NB4 (cell line): ENCODE measurements at regions not wholly inside any gene's neighbourhood (a gene's known extent, or its start where the extent isn't known, plus 50 kb on each side); places are given as distances from the start of the nearest gene placed in this dataset.

ENCODE experiments used
- DNase-seq: peaks from one replicate; pipeline ENCODE4 v3.0.0; 2010; ENCODE audit warnings: low read depth
- H3K4me3 ChIP-seq: one replicate; pipeline ENCODE4 v1.5.1; 2011; ENCODE audit warnings: mild to moderate bottlenecking, low read depth, low read length, moderate library complexity
- MYC ChIP-seq: IDR thresholded peaks from 2 replicates; pipeline ENCODE4 v1.6.1; 2011; ENCODE audit warnings: low read depth, low read length
- POLR2A ChIP-seq: IDR thresholded peaks from 2 replicates; pipeline ENCODE4 v1.6.1; 2011; ENCODE audit warnings: mild to moderate bottlenecking; ENCODE audit not compliant: insufficient read length; ENCODE audit errors: extremely low read depth
- TF ChIP-seq, protein P1 (sequence below): IDR thresholded peaks from 2 replicates; pipeline ENCODE4 v1.6.1; 2011; ENCODE audit warnings: low read depth, low read length
- TF ChIP-seq, protein P2 (sequence below): IDR thresholded peaks from one replicate; pipeline ENCODE4 v1.5.1; 2012; ENCODE audit warnings: low read depth, low read length

- no peak overlapping the region for H3K4me3 ChIP-seq
- DNase-seq = no peak
- TF ChIP-seq, protein P1, sequence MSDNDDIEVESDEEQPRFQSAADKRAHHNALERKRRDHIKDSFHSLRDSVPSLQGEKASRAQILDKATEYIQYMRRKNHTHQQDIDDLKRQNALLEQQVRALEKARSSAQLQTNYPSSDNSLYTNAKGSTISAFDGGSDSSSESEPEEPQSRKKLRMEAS = no peak
- TF ChIP-seq, protein P2, sequence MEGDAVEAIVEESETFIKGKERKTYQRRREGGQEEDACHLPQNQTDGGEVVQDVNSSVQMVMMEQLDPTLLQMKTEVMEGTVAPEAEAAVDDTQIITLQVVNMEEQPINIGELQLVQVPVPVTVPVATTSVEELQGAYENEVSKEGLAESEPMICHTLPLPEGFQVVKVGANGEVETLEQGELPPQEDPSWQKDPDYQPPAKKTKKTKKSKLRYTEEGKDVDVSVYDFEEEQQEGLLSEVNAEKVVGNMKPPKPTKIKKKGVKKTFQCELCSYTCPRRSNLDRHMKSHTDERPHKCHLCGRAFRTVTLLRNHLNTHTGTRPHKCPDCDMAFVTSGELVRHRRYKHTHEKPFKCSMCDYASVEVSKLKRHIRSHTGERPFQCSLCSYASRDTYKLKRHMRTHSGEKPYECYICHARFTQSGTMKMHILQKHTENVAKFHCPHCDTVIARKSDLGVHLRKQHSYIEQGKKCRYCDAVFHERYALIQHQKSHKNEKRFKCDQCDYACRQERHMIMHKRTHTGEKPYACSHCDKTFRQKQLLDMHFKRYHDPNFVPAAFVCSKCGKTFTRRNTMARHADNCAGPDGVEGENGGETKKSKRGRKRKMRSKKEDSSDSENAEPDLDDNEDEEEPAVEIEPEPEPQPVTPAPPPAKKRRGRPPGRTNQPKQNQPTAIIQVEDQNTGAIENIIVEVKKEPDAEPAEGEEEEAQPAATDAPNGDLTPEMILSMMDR = no peak
- TF ChIP-seq MYC (no peak), POLR2A (no peak)
These were observed 56.9 kb upstream of the BEND6 start for GRCh38 chr6:56897789-56898529.

- H3K4me3 ChIP-seq = no peak overlapping the region
- DNase-seq = peak; percentile 26
- TF ChIP-seq MYC = no peak
- TF ChIP-seq, protein P2 = no peak
- TF ChIP-seq, protein P1 = no peak
- TF ChIP-seq POLR2A = no peak
These were observed 63.2 kb upstream of the BEND6 start for GRCh38 chr6:56891754-56892153.

DNA sequence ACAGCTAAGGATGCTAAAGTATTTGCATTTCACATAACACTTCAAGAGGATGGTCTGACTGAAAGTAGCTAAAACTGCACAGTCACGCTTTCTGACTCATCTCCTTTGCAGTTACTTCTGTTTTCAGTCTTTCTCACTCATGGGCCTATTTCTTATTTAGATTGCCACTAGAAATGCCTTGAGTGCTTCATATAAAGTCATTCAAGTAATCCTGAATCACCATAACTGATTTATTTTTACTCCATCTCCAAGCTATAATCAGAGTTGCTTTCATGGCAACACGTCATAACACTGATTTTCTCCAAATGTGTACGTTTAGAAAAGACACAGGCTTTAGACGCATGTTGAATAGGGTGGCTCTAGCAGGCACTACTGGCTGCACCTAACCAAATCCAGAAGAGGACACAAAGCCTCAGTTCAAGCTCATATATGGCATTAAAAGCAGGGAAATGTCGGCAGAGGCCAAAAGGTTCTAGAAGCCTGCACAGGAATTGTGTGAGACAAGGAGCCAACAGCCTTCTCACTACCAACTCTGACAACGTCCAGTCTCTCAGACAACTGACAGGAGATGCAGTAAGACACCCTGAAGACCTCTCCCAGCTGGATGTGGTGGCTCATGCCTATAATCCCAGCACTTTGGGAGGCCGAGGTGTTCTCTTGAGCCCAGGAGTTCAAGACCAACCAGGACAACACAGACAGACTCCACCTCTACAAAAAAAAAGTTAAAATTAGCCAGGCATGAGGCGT lies 64.1 kb upstream of the BEND6 start:
- DNase-seq = peak; percentile 83
- TF ChIP-seq POLR2A (no peak), MYC (no peak)
- TF ChIP-seq, protein P1 = no peak
- TF ChIP-seq, protein P2 = no peak
- no peak overlapping the region for H3K4me3 ChIP-seq

DNA sequence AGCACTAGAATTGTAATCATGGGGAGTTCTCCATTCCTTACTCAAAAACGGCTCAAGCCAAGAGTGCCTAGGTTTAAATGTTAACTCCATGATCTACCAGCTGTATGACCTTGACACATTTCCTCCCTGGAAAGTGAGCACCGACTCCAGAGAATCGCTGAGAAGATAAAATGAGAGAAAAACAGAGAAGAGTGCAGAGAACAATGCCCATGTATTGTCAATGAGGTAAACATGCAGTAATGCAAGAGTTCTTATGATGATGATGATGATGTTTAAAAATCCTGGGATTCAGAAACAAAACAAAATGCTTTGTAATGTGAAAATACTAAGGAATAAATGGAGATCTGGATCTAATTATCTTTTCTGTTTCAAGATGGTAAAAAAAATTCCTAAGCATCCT lies 64.8 kb upstream of the BEND6 start:
- TF ChIP-seq, protein P1 = no peak
- TF ChIP-seq POLR2A (no peak), MYC (no peak)
- TF ChIP-seq, protein P2 = no peak
- no peak for DNase-seq
- H3K4me3 ChIP-seq = no peak overlapping the region

- no peak overlapping the region for H3K4me3 ChIP-seq
- DNase-seq = no peak
- TF ChIP-seq MYC (no peak), POLR2A (no peak)
- TF ChIP-seq, protein P1 = no peak
- TF ChIP-seq, protein P2 = no peak
These were observed 65.4 kb upstream of the BEND6 start for GRCh38 chr6:56889492-56889891.
